ENCODE measurements at regions not wholly inside any gene's neighbourhood (a gene's known extent, or its start where the extent isn't known, plus 50 kb on each side); places are given as distances from the start of the nearest gene placed in this dataset.

DNA sequence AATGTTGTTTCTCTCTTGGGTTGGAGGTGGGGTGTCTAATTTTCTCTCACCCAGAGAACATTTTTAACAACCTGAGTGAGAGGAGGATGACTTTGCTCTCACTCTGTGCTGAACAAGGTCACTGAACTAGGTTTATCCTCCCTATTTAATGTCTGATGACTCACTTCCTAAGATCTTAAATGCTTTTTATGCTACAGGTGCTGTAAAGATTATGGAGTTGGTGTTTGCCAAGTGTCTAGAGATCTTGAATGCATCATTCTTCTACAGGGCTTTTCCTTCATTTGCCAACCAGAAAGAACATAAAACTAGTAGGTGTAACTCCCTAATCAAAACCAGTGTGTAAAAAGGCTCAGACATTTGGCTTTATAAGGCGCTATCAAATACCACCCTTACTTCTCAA, 350.5 kb upstream of the ETAA1 start:
- DNase-seq, result no peak

DNA sequence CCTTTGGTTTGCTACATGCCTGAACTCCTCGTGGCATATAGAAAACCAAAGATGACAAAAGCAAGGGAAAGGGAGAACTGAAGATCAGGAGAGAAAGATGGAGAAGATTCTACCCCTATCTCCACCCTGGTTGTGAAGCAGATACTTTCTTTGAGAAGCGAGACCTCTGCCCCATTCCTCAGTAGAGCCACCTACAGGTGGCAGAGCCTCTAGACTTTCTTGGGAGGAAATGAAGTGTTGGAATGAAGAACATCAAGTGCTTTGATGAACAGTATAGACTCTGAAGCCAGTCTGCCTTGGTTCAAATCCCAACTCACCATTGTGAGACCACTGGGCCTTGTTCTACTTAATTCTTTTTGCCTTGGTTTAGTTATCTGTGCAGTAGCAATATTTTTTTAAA, 348.8 kb upstream of the ETAA1 start:
- no peak for DNase-seq

DNA sequence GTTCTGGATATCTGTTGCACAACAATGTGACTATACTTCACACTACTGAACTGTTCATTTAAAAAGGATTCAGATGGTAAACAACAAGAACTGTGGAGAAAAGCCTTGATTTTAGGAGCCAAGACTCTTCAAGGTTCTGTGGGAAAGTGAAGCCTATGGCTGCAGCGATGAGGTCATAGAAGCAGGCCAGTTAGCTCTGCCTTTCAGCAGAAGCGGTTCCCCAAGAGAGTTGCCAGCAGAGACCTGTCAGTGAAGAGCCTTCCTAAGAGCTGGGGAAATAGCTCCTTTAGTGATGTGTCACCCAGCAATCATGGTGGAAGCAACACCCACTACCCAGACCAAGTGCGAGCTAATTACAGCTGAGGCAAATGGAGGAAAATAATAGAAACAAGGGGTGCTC, 346.5 kb upstream of the ETAA1 start:
- DNase-seq, result peak; percentile 20

DNA sequence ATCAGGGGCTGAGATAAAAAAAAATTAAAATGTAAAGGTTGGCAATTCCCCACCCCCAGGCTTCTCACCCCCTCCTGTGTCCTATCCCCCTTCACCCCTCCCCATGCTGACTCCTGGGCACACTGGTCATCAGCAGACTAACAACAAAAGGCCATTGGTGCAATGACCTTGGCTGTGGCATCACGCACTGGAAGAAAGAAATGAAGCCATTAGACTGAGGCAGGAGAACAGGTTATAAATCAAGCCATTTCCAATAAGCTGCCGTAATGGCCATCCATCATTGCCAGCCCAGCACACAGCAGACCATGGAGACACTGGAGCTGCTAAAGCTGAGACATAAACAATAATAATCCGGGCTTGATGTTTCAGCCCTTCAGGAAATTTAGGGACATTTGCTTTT, 342.4 kb upstream of the ETAA1 start:
- DNase-seq, result no peak

DNA sequence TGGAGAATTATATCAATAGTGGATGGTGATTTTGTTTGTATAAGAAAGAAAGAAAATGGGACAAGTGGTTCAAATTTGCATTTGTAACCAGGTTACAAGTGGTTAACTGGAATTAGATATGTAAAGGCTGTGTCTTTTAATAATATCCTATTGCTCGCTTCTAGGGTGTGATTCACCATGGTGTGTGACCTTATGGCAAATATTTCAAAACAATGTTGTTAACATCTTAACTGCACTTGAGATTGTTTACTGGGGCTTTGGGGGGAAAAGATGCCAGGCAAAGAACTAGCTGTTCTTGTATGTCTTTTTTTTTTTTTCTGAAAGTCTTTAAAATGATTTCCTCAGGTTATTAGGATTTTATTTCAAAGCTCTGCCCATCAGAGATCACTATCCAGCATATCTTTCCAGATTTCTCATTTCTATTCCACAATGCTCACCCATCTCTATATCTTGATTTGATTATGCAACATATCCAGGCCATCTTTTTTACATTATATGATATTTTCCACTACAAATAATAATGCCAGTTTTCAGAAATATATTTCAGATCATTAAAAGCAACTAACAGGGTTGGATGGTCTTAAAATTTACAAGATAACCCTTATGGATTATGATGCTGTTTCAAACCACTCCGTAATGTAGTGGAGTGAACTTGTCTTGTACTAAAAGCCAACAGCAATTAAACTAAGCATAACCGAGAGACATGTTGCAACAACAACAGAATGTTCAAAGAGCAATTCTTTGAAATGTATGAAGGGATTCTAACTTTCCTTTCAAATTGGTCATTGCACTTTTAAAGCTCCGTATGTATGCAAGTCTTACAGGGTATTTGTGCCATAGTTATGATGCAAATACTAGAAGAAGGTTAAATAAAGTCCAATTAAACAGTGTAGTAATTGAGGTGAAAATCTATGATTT, 341.5 kb upstream of the ETAA1 start:
- DNase-seq, result no peak

DNA sequence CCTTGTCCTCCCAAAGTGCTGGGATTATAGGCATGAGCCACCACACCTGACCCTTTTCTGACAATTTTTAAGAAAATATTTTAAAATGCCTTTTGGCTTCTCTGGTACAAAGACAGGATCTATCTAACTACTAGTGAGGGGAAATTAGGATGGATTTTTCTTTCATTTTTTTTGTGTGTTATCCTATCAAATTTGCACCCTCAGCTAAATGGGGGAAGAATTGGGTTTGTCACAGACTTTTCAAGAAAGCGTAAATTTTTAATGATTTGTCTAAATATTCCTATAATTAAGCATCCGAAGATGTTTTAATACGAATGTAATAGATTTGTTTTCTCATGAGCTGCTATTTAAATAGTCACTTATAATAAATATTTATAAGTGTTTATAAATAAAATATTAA, 340.0 kb upstream of the ETAA1 start:
- no peak for DNase-seq

DNA sequence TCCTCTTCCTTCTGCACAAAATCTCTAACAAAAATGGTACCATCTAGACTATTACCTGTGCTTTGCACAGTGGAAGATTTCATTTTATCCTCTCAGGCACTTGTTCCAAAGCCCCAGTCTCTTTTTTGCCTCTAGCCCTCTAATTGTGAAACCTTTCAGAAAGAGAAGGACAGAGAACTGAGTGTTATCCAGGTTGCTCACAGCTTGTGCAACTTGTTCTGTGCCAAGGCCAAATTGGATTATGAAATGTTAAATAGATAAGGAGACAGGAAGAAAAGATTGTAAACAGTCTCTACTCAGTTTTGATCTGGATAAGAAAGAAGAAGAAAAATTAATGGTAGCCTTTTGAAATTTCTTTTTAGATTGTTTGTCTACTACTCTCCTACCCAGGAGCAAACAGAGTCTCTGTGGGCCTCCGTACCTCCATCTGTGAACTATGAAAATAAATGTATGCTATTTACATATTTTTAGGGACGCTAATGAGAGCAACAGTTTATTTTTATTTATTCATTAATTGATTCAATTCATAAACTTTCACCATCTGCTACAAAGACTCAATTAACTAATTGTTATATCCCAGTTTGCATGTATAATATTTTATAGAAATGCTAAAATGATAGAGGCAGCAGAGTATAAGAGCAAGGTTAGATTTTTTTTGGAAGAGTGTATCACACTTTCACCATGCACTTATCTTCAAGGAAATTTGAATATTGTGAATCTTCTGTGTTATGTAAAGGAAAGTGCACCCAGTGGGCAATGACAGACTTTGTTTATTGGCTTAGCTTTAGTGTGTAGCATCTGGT, 339.0 kb upstream of the ETAA1 start:
- no peak for DNase-seq

DNA sequence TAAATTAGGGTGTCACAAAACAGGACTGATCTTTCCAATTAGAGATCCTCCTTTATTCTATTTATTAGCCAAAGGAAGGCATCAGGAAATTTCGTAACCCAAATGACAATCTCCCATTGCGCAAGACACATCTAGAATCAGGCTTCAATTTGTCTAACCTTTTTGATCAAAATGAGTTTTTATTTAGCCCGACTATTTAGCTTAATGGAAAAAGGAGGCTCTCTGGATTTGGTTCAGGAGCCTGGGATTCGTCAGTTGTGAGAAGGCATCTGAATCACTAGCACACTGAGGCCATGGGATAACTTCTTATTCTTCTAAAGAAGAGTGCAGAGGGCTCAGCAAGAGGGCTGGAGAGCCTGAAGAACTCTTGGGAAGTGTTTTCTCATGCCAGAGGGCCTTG, 332.1 kb upstream of the ETAA1 start:
- DNase-seq, result no peak

DNA sequence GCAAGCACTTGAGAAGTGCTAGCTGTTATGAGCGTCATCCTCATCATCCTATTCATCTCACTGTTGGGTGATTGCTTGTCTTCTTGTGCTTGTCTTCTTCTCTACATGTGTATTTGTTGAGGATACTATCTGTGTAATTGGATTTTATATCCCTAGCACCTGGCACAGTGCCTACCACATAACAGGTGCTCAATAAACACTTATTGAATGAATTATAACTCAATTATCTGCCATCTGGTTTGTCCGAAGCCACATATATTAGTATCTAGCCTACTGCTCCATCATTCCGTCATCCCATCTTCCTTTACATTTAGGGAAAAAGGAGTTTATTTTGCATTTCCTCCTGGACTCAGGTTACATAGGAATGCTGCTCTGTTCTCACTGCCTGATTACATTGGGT, 330.4 kb upstream of the ETAA1 start:
- DNase-seq, result no peak

DNA sequence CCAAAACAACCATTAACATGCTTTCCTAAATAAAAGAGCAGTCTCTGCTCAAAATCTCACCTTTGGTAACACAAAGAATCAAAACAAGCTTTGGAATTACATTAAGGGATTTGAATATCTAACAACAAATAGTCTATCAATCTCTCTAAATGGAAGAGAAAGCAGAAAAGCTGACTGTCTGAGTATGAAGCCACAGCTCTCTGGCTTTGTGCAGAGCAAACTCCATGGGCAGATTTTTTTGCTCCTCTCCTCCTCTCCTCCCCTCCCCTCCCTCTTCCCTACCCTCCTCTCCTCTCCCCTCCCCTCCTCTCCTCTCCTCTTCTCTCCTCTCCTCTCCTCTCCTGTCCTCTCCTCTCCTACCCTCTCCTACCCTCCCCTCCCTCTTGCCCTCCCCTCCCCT, 329.5 kb upstream of the ETAA1 start:
- DNase-seq, result no peak

DNA sequence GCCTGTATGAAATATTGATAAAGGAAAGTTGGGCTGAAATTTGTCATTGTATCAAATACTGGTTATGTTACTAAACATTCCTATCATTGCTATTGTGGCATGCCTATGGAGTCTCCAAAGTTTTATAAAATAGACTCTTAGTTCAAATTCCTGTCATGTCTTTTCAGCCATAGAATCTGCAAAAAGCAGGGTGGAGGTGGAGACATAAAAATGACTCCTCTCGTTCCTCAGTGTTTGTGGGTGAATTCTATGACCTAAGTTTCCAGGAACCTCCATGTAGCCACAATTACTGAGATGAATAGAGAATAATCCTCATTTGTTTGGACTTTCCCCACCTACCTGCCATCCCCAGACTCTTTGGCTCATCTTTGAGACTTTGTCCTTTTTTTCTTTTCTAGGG, 326.3 kb upstream of the ETAA1 start:
- DNase-seq, result peak; percentile 21

DNA sequence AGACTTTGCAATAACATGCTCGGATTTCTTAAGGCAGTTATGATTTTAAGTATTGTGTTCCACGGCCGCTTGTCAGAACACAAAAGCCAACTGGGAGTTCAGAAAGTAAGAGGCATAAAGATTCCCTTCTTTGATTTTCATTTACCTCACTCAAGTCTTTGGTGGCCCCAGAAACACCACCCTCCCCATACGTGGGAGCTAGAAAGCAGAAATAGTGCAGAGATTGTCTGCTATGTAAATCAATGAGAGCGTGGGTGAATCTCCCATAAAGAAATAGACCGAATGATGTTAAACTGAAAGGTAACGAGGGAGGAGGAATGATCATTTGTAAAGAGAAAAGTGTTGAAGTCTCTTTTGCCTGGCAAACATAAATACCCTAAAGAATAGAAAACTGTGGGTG, 322.1 kb upstream of the ETAA1 start:
- DNase-seq, result no peak

DNA sequence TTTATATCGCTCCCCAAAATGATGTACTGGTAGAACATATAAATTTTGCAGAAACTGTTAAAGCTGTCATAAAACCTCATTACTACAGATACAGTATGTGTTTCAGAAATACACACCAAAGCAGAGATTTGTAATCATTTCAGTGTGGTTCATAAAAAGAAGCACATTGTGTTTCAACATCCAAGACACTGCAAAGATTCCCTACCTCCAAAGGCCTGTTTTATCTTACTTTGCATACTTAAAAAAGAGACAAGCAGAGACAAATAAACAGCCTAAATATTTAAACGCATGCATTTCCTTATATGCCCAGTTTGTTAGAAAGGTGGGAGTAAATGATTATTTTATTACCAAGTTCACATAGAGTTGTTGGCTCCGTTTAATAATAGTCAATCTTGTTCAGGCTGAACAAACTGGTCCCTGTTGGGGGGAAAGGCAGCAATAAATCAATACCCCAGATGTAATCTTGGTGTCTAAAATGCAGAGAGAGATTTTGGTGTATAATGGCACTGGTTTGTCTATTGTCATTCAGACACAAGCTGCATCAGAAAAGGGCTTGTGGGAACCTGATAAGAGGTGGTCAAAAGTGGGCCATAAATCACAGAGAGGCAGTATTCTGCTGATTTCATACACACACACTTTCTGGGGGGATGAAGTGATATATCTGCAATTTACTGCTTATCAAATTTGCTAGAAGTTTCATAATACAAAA, 321.4 kb upstream of the ETAA1 start:
- DNase-seq, result no peak

DNA sequence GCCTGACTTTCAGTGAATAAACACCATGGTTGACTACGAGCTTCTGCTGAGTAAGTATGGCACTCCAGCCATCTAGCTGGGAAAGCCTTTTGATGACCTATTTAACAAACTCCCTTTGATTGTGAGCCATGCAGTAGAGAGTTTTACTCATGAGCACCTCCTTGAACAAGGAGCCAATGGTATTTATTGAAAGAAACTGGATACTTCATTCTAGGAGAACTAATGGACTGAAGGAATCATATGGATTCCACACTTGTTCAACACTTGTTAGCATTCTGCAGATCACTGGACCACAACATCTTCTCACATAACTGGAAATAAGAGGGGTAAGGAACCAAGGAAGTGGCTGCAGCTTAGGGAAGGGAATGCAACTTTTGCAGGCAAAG, 320.9 kb upstream of the ETAA1 start:
- DNase-seq, result no peak

DNA sequence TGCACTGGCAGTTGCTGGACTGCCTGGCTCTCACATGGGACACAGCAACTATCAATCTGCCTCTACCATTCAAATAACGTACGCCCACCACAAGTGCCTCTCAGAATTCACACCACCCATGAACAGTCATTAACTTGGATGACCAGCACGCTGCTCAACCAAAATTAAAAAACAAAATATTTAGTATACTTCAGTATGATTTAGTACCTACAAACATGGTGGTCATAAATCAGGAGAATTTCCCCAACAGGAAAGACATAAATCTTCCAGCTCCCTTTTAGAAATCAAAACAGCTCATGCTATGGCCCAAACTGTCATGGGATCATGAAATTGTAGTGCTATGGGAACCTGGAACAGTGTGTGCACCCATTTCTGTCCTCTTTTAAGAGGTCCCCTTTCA, 317.4 kb upstream of the ETAA1 start:
- DNase-seq, result no peak

DNA sequence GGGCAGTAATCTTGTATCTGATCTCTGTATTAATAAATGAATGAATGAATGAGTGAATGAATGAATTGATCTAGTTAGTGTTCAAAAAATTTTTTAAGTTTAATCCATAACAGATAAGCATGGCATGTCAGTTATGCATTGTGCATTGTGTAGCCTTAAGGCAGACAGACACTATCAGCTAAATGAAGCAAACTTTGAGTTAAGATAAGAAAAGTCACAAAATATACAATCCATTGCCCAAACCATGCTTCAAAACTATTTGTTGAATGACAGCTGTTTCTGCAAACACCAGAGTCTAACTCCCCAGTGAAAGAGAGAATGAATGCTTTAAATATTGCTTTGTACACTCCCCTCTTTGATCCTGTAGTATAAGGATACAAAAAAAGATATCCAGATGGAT, 314.3 kb upstream of the ETAA1 start:
- no peak for DNase-seq

DNA sequence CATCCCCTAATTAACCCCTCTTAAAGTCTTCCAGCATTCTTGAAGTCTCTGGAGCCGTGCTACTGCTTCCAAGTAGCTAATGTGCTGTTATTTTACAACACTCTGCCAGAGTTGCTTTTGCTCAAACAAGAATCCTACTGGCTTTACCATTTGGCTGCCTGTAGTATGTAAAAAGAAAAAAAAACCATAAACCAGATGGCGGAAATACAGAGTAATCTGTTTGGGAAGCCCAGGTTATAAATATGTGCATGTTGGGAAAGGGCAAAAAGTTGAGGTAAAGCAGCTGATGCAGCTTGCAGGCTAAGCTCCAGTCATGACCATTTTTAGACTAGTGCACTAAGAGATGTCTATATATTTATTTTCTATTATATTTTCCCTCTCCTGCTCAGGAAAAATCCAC, 313.2 kb upstream of the ETAA1 start:
- no peak for DNase-seq

DNA sequence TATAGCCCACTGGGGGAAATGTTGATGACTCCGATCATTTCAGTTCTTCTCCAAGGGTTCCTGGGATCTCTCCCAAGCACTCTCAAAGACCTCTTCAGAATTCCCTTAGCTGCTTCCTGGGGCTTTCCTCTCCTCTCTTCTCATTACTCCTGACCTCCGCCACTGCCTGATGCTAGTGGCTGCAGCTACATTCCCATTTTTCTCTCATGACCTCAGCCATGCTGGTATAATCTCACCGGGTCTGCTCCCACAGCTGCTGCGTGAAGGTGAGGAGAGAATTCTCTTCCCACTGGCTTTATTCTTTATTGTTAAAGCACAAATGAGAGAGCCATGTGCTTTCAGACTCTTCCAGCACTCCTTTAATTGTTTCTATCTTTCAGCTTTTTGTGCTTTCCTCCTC, 312.0 kb upstream of the ETAA1 start:
- no peak for DNase-seq

DNA sequence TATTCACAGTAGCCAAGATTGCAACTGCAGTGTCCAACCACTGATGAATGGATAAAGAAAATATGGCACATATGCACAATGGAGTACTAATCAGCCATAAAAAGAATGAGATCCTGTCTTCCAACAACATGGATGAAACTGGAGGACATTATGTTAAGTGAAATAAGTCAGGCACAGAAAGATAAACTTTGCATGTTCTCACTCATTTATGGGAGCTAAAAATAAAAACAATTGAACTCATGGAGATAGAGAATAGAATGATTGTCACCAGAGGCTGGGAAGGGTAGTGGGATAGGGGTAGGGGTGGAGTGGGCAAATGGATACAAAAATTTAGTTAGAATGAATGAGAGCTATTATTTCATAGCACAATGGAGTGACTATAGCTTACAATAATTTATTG, 305.5 kb upstream of the ETAA1 start:
- DNase-seq, result no peak

DNA sequence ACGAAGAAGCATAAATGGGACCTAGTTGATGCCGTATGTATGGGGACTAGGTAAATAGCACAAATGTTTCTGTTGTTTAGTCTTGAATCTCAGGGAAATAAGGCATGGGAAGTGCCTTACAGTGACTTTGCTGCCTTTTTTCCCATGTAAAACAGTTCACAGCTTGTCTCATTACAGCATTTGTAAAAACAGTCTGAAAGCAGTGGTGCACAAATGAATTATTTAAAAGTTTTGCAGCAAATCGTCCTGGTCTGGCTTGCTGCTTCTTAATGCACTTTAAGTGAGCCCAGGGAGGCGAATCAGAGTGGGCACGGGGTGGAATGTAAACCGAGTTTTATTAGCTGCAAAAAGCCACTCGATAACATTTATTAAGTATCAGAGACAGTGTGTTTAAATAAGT, 302.0 kb upstream of the ETAA1 start:
- DNase-seq, result no peak

DNA sequence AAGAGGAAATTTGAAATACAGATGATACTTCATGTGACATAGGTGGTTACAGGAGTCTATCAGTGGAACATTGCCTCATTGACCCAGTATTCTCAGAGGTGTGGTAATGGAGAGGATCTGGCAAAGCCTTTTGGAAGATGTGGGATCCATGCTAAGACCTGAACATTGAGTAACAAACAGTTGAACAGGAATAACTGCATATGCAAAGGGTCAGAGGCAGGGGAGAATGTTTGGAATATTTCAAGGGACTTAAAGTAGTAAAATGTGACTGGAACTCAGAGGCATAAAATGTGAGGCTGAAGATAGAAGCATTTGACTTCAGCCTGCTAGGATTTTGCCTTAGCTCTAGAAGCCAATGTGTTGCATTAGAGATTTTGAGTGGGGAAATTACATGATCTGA, 300.2 kb upstream of the ETAA1 start:
- no peak for DNase-seq

DNA sequence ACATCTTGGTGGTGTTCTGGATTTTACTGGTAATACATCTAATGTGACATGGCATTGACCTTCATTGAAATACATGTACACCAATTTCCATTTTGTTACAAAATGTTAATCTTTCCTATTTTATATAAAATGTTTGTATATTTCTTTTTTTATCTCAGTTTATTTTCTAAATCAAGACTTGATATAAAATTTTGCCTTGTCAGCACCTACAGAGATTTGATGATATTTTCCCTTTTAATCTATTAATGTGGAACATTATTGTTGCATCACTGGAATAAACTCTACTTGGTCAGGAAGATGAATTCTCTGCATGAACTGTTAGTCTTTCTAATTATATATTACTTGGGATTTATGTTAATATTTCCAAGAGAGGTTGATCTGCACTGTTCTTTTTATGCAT, 294.0 kb upstream of the ETAA1 start:
- no peak for DNase-seq

DNA sequence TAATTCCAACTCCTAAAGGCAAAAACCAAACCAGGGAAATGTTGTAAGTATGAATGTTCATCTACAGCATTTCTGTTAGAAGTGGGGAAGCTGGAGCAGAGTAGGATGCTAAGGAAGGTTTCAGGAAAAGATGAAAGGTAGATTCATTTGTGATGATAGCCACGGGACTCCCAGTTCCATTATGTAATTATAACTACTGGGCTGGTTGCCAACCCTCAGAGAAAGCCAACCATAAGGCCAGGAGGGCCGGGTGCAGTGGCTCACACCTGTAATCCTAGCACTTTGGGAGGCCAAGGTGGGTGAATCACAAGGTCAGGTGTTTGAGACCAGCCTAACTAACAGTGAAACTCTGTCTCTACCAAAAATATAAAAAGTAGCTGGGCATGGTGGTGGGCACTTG, 288.9 kb upstream of the ETAA1 start:
- no peak for DNase-seq

DNA sequence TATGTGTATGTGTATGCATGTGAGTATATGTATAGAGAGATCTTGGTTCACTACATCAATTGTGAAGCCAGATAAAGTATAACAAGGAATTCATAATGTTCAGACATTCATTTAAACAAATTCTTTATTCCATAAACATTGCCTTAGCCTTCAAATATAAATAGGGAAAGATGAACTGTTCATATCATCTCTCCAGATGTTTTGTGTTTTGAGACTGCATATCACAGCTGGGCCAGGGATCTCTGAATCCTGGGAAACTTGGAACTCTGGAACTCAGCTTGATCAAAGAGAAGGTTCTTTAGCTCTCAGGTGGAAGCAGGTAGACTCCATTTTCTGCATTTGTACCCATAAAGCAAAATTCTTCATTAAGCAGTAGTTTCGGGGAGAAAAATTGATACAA, 272.6 kb upstream of the ETAA1 start:
- no peak for DNase-seq
